Pulmonary artery endothelial cell (primary cell): ENCODE measurements at regions not wholly inside any gene's neighbourhood (a gene's known extent, or its start where the extent isn't known, plus 50 kb on each side); places are given as distances from the start of the nearest gene placed in this dataset.

Experiments
- DNase-seq: peaks from one replicate; pipeline ENCODE4 v3.0.0-alpha.2; 2011; ENCODE audit warnings: low read depth, low spot score

DNA sequence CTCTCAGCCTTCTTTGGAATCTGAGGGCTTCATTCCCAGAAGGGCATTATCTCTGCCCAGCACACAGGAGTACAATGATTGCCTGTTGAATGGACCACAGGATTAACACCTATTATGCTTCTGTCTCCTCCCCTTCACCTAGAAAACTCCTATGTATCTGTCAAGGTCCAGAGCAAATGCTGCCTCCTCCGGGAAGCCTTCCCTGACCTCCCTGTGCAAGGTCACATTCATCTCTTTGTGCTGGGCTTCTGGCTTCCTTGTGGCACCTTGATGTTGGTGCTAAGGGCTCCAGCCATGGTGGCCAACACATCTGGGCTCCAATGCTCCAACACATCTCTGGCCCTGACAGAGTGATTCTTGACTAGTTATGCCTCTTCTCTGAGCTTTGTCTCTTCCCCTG is 49.9 kb upstream of the ATP2B2 start:
- no peak for DNase-seq

DNA sequence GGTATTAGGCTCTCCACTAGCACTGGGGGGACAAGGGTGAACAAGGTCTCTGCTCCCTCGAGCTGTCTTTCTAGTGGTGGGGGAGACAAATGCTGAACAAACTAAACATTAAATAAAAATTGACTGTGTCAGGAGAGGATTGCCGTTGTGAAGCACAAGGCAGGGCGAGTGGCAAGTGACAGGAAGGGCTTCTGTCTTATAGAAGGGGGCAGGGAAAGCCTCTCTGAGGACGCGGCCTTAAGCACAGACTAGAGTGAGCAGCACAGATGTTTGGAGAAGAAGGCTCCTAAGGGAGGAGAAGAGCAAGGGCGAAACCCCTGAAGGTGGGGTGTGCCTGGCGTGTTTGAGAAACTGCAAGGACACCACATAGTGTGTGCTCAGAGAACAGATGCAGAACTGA is 50.9 kb upstream of the ATP2B2 start:
- no peak for DNase-seq

DNA sequence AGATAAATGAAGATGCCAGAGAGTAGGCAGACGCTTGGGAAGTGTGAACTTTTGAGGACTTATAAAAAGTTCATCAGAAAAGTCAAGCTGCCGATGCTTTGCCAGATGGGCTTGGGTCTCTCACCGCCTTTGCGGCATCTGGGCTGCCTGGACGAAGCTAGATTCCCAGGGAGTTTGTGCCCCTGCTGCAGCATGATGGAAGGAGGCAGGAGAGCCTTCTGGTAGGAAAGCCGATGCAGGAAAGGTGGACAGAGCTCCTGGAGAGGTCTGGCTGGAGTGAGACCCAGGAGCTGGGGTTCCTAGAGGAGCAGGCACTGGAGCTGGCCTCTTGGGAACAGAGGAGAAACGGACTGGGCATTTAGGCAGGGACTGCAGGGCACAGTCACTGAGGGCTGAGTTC is 51.9 kb upstream of the ATP2B2 start:
- no peak for DNase-seq

DNA sequence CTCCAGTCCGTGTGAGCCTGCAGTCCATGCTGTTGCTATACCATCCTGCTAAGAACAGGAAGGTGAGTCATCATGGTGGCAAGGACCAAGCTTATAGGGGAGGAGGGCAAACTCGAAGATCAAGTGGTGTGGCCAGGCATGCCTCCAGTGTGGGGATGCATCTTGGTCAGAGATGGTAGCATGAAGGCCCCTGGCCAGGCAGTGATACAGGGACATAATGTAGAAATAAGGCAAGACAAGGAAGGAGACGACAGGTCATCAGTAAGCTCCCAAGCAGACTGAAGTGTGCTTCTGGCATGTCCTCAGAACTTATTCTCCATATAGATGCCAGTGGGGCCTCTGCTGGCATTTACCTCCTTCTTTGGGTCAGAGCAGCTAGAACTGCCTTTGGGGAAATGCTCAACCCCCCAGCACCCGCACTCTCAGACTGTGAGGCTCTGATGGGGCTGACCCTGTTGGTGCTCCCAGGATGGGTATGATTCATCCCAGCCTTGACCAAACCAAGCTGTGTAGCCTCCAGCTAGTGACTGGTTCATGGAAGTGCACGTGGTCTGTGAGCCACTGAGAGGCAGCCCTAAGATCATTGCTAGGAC is 52.5 kb upstream of the ATP2B2 start:
- DNase-seq = no peak

GRCh38 chr3:10558736-10559135 is 53.4 kb upstream of the ATP2B2 start:
- no peak for DNase-seq

DNA sequence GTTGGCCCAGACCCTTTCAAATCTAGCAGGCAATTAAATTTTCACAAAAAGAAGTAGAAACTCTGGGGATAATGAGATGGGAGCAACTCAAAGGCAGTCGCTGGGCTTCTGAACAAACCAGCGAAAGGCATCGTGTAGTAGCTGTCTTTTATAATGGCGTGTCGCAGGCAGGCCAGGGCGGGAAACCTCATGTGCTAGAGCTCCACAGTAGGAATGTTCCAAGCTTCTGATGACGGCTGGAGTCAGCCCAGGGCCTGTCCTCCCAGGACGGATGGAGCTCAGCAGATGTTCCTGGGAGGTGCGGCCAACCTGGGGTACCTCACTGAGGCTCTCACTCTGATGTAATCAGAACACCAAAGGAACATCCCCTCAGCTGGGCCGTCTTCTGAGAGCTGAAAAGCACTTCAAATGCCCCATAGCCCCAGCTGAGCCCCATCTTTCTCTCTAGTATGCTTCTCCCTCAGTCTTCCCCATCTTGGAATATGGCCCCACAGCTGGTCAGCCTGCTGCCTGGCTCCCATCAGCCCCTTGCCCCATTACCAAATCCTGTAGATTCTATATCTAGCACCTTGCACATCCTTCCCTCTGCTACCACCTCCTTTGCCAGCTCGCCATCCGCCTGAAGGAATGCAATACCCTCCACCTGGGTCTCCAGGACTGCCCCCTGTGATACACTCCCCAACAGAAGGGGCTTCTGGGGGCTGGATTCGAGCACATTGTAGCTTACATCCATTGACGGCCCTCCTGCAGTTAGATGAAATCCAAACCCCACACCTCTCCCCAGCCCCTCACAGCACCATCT is 54.9 kb upstream of the ATP2B2 start:
- DNase-seq = no peak

DNA sequence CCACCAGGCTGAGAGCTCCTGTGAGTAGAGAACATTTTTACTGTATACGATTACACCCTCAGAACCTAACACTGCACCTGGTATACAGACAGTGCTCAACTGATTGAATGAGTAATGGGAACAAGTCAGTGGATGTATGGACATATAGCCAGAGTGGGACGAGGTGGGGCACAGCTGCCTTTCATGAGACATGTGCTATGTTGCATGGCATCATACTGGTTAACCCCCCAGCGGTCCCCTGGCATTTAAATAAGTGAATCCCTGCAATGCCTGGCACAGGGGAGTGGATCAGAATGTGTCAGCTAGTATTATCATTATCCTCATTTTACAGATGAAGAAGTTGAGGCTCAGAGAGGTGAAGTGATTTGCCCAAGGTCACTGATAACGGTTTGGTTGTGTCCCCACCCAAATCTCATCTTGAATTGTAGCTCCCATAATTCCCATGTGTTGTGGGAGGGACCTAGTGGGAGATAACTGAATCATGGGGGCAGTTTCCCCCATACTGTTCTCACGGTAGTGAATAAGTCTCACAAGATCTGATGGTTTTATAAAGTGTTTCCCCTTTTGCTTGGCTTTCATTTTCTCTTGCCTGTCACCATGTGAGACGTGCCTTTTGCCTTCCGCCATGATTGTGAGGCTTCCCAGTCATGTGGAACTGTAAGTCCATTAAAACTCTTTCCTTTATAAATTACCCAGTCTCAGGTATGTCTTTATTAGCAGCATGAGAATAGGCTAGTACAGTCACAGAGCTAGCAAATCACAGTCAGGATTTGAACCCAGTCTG is 56.0 kb upstream of the ATP2B2 start:
- DNase-seq = no peak

GRCh38 chr3:10561946-10562560 is 56.7 kb upstream of the ATP2B2 start:
- DNase-seq = no peak

GRCh38 chr3:10563396-10563795 is 58.0 kb upstream of the ATP2B2 start:
- DNase-seq = no peak

GRCh38 chr3:10565814-10566213 is 60.4 kb upstream of the ATP2B2 start:
- no peak for DNase-seq

- DNase-seq = no peak
Measured at GRCh38 chr3:10566451-10566850, 61.1 kb upstream of the ATP2B2 start.

- no peak for DNase-seq
Measured at GRCh38 chr3:10568549-10568948, 63.2 kb upstream of the ATP2B2 start.

- no peak for DNase-seq
Measured at GRCh38 chr3:10570196-10570946, 65.0 kb upstream of the ATP2B2 start.

DNA sequence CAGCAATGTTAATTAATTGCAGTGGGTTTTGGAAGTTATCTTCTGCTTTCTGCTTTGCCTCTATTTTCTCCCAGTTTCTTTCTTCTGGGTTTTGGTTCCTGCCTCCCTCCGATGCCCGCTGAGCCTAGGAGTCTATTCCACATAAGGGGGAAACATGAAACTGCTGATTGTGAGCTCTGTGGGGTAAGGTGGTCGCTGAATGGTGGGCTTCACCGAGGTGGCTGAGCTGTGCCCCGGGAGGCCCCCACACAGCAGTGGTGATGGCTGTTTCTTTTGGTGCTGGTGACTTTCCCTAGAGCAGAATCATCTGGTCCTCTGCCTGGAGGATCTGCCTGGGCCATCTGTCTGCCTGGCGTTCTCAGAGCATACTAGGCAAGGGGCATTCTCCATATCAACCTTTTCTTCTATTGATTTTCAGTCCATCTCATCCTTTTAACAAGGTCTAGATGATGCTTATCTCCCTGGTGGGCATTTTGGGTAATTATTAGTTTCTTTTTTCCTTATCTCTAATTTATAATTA is 68.8 kb upstream of the ATP2B2 start:
- DNase-seq = no peak

DNA sequence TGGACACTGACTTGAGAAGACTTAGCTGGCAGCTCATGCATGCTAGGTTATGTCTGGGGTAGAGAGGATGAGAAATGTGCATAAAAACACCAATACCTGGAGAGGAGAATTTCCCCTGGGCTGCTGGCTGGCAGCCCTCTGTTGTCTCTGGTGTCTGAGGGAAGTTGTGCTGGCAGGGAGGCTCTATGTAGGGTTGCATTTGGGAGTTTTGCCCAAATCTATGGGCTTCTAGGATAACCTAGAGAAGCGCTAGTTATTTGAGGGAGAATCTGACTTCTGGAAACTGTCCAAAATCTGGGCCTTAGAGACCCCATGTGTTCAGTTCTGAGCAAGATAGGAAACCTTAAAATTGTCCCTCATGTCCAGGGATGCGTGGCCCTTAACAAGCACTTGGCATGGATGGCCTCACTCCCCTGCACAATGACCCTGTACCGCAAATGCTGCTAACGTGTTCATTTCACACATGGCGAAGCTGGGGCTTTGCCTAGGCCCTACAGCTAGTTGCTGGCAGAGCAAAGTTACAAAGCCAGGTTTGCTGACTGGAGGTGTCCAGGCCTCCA is 70.3 kb upstream of the ATP2B2 start:
- DNase-seq = no peak

GRCh38 chr3:10577486-10577885 is 72.1 kb upstream of the ATP2B2 start:
- no peak for DNase-seq

DNA sequence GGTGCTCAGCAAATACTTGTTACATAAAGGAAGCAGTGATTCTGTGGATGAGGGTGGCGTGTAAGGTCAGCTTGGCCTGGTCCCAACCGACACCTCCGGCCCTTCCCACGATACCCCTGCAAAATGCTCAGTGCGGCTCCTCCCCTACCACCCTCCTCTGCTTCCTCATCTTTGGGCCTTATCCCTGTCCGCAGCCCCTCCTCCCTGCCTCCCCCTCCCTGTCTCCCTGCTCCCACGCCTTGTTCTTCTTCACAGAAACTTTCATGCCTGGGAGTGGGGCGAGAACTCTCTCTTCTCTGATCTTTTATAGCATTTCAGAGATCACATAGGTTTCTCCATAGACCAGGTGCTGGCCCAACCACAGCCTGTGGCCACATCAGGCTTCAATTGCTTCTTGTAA is 75.0 kb upstream of the ATP2B2 start:
- no peak for DNase-seq

- DNase-seq = no peak
Measured at GRCh38 chr3:10581251-10581650, 75.9 kb upstream of the ATP2B2 start.

DNA sequence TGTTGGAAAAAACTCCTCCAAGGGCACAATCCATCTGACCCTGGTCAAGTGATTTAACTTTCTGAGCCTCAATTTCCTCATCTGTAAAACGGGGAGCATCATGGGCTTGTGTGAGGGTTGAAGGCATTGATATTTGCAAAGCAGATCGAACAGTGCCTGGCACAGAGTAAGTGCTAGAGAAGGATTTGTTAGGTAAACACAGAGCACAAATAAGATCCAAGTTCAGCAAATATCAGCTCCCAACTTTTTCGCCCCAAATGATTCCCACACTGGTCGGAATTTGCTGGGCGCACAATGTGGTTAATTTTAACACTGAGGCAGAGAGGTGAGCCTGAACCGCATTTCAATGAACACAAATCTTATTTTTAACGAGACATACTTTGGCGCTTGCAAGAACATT is 76.3 kb upstream of the ATP2B2 start:
- no peak for DNase-seq

- DNase-seq = no peak
Measured at GRCh38 chr3:10582733-10583132, 77.3 kb upstream of the ATP2B2 start.
